ENCODE measurements at regions not wholly inside any gene's neighbourhood (a gene's known extent, or its start where the extent isn't known, plus 50 kb on each side); places are given as distances from the start of the nearest gene placed in this dataset.

GRCh38 chrX:121987835-121988234 lies 940.4 kb downstream of the GLUD2 start:
- no peak overlapping the region for H3K27ac ChIP-seq (ENCODE audit: low read depth, low read length)
- H2AFZ ChIP-seq (ENCODE audit: insufficient read depth, low read length, poor library complexity) = no peak overlapping the region
- no peak overlapping the region for H2BK12ac ChIP-seq (ENCODE audit: low read length)
- no peak overlapping the region for H3K9ac ChIP-seq (ENCODE audit: low read length)
- H2AK5ac ChIP-seq (ENCODE audit: low read length) = no peak overlapping the region
- no peak overlapping the region for H3K23ac ChIP-seq (ENCODE audit: low read length)
- no peaks in the 10 kb centered on the region for H3K79me2 ChIP-seq (ENCODE audit: control insufficient read depth, insufficient read depth, low read length, poor library complexity)
- H4K8ac ChIP-seq (ENCODE audit: low read depth, low read length) = no peak overlapping the region
- no peak for DNase-seq
- H3K4me3 ChIP-seq (ENCODE audit: low read depth, low read length) = no peak overlapping the region
- H3K14ac ChIP-seq (ENCODE audit: low read length) = no peak overlapping the region
- H3K4me2 ChIP-seq (ENCODE audit: low read length) = no peak overlapping the region
- no peak overlapping the region for H4K12ac ChIP-seq (ENCODE audit: low read depth, low read length)
- no peak overlapping the region for H3K18ac ChIP-seq (ENCODE audit: low read length)
- no peaks in the 10 kb centered on the region for H3K4me1 ChIP-seq (ENCODE audit: control insufficient read depth in 1 of 2, insufficient read depth in 2 of 2, low read length in 2 of 2)
- no peaks in the 10 kb centered on the region for H3K9me3 ChIP-seq (ENCODE audit: insufficient read depth, low read depth, low read length)
- no peak overlapping the region for H3K4ac ChIP-seq (ENCODE audit: low read depth, low read length)
- no CpG with 5 or more reads among the region's 4 CpGs for WGBS (ENCODE audit: extremely low coverage, insufficient coverage, insufficient read length)
- no peaks in the 10 kb centered on the region for H3K27me3 ChIP-seq (ENCODE audit: insufficient read depth, low read length)
- H2BK120ac ChIP-seq (ENCODE audit: insufficient read depth, low read length, poor library complexity) = no peak overlapping the region
- no peak overlapping the region for H4K91ac ChIP-seq (ENCODE audit: low read depth, low read length)
- no peaks in the 10 kb centered on the region for H3K36me3 ChIP-seq (ENCODE audit: control insufficient read depth in 1 of 2, insufficient read depth in 2 of 2, low read length in 2 of 2)
- H2BK5ac ChIP-seq (ENCODE audit: low read depth, low read length, poor library complexity) = no peak overlapping the region
- H3K79me1 ChIP-seq (ENCODE audit: low read length) = no peaks in the 10 kb centered on the region

- DNase-seq = no peak
- Histone ChIP-seq H3K27ac (ENCODE audit: low read depth, low read length) (no peak overlapping the region), H2AFZ (ENCODE audit: insufficient read depth, low read length, poor library complexity) (no peak overlapping the region), H3K4me3 (ENCODE audit: low read depth, low read length) (no peak overlapping the region), H3K9ac (ENCODE audit: low read length) (no peak overlapping the region), H2BK12ac (ENCODE audit: low read length) (no peak overlapping the region), H2AK5ac (ENCODE audit: low read length) (no peak overlapping the region), H3K79me2 (ENCODE audit: control insufficient read depth, insufficient read depth, low read length, poor library complexity) (no peaks in the 10 kb centered on the region), H4K12ac (ENCODE audit: low read depth, low read length) (no peak overlapping the region), H3K4ac (ENCODE audit: low read depth, low read length) (no peak overlapping the region), H3K36me3 (ENCODE audit: control insufficient read depth in 1 of 2, insufficient read depth in 2 of 2, low read length in 2 of 2) (no peaks in the 10 kb centered on the region), H3K23ac (ENCODE audit: low read length) (no peak overlapping the region), H3K18ac (ENCODE audit: low read length) (no peak overlapping the region), H2BK120ac (ENCODE audit: insufficient read depth, low read length, poor library complexity) (no peak overlapping the region), H2BK5ac (ENCODE audit: low read depth, low read length, poor library complexity) (no peak overlapping the region), H3K27me3 (ENCODE audit: insufficient read depth, low read length) (no peaks in the 10 kb centered on the region), H3K79me1 (ENCODE audit: low read length) (no peaks in the 10 kb centered on the region), H3K14ac (ENCODE audit: low read length) (no peak overlapping the region), H4K91ac (ENCODE audit: low read depth, low read length) (no peak overlapping the region), H3K9me3 (ENCODE audit: insufficient read depth, low read depth, low read length) (no peaks in the 10 kb centered on the region), H4K8ac (ENCODE audit: low read depth, low read length) (no peak overlapping the region), H3K4me2 (ENCODE audit: low read length) (no peak overlapping the region), H3K4me1 (ENCODE audit: control insufficient read depth in 1 of 2, insufficient read depth in 2 of 2, low read length in 2 of 2) (no peaks in the 10 kb centered on the region)
- WGBS (ENCODE audit: extremely low coverage, insufficient coverage, insufficient read length) = no CpG with 5 or more reads among the region's 10 CpGs
Observed at GRCh38 chrX:122004127-122004526, 956.7 kb downstream of the GLUD2 start.

GRCh38 chrX:122026665-122027064 lies 979.3 kb downstream of the GLUD2 start:
- Histone ChIP-seq H3K23ac (ENCODE audit: low read length) (no peak overlapping the region), H3K27me3 (ENCODE audit: insufficient read depth, low read length) (no peaks in the 10 kb centered on the region), H2AK5ac (ENCODE audit: low read length) (no peak overlapping the region), H3K4me1 (ENCODE audit: control insufficient read depth in 1 of 2, insufficient read depth in 2 of 2, low read length in 2 of 2) (no peaks in the 10 kb centered on the region), H3K4ac (ENCODE audit: low read depth, low read length) (no peak overlapping the region), H4K8ac (ENCODE audit: low read depth, low read length) (no peak overlapping the region), H3K27ac (ENCODE audit: low read depth, low read length) (no peak overlapping the region), H2BK5ac (ENCODE audit: low read depth, low read length, poor library complexity) (no peak overlapping the region), H2BK120ac (ENCODE audit: insufficient read depth, low read length, poor library complexity) (no peak overlapping the region), H3K4me3 (ENCODE audit: low read depth, low read length) (no peak overlapping the region), H3K9ac (ENCODE audit: low read length) (no peak overlapping the region), H4K91ac (ENCODE audit: low read depth, low read length) (no peak overlapping the region), H3K18ac (ENCODE audit: low read length) (no peak overlapping the region), H3K36me3 (ENCODE audit: control insufficient read depth in 1 of 2, insufficient read depth in 2 of 2, low read length in 2 of 2) (no peaks in the 10 kb centered on the region), H3K14ac (ENCODE audit: low read length) (no peak overlapping the region), H4K12ac (ENCODE audit: low read depth, low read length) (no peak overlapping the region), H3K79me1 (ENCODE audit: low read length) (no peaks in the 10 kb centered on the region), H2BK12ac (ENCODE audit: low read length) (no peak overlapping the region), H2AFZ (ENCODE audit: insufficient read depth, low read length, poor library complexity) (no peak overlapping the region), H3K9me3 (ENCODE audit: insufficient read depth, low read depth, low read length) (no peaks in the 10 kb centered on the region), H3K4me2 (ENCODE audit: low read length) (no peak overlapping the region), H3K79me2 (ENCODE audit: control insufficient read depth, insufficient read depth, low read length, poor library complexity) (no peaks in the 10 kb centered on the region)
- WGBS (ENCODE audit: extremely low coverage, insufficient coverage, insufficient read length) = 100% methylated on average over 1 of the region's 1 CpG
- no peak for DNase-seq

GRCh38 chrX:122046226-122046625 lies 998.8 kb downstream of the GLUD2 start:
- Histone ChIP-seq H3K79me1 (ENCODE audit: low read length) (no peaks in the 10 kb centered on the region), H3K36me3 (ENCODE audit: control insufficient read depth in 1 of 2, insufficient read depth in 2 of 2, low read length in 2 of 2) (no peaks in the 10 kb centered on the region), H3K14ac (ENCODE audit: low read length) (no peak overlapping the region), H2BK12ac (ENCODE audit: low read length) (no peak overlapping the region), H4K91ac (ENCODE audit: low read depth, low read length) (no peak overlapping the region), H4K12ac (ENCODE audit: low read depth, low read length) (no peak overlapping the region), H3K9ac (ENCODE audit: low read length) (no peak overlapping the region), H3K18ac (ENCODE audit: low read length) (no peak overlapping the region), H4K8ac (ENCODE audit: low read depth, low read length) (no peak overlapping the region), H3K4me3 (ENCODE audit: low read depth, low read length) (no peak overlapping the region), H2BK120ac (ENCODE audit: insufficient read depth, low read length, poor library complexity) (no peak overlapping the region), H3K4me1 (ENCODE audit: control insufficient read depth in 1 of 2, insufficient read depth in 2 of 2, low read length in 2 of 2) (no peaks in the 10 kb centered on the region), H2AK5ac (ENCODE audit: low read length) (no peak overlapping the region), H3K4ac (ENCODE audit: low read depth, low read length) (no peak overlapping the region), H3K27ac (ENCODE audit: low read depth, low read length) (no peak overlapping the region), H2BK5ac (ENCODE audit: low read depth, low read length, poor library complexity) (no peak overlapping the region), H3K4me2 (ENCODE audit: low read length) (no peak overlapping the region), H3K9me3 (ENCODE audit: insufficient read depth, low read depth, low read length) (no peaks in the 10 kb centered on the region), H3K79me2 (ENCODE audit: control insufficient read depth, insufficient read depth, low read length, poor library complexity) (no peaks in the 10 kb centered on the region), H3K27me3 (ENCODE audit: insufficient read depth, low read length) (no peaks in the 10 kb centered on the region), H2AFZ (ENCODE audit: insufficient read depth, low read length, poor library complexity) (no peak overlapping the region), H3K23ac (ENCODE audit: low read length) (no peak overlapping the region)
- no peak for DNase-seq
- no CpG with 5 or more reads among the region's 1 CpG for WGBS (ENCODE audit: extremely low coverage, insufficient coverage, insufficient read length)
